ENCODE measurements at regions not wholly inside any gene's neighbourhood (a gene's known extent, or its start where the extent isn't known, plus 50 kb on each side); places are given as distances from the start of the nearest gene placed in this dataset.

DNA sequence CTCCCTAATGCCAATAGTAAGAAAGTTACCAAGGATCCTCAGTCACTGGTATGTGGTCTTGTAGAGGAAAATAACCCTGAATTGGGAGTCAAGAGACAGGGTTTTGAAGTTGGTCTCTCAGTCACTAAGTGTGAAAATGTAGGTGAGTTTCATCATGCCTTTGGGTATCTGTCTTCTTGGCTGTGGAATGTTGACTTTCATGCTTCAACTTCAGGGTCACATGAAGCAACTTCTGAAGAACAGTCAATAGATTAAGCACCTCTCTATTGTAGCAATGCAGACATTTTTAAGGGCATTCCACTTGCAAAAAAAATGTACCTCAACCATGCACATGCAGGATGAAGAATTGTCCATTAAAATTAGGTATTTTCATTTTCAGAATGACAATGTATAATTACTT lies 194.6 kb downstream of the CSNK1G3 start:
- TF ChIP-seq ARNTL (CRISPR knock-in tag; IDR thresholded peaks at IDR 0.05; ENCODE audit: borderline replicate concordance, low read depth): no peak
- no peak for TF ChIP-seq ESRRG (CRISPR knock-in tag; IDR thresholded peaks at IDR 0.05)
- TF ChIP-seq ZFP3 (CRISPR knock-in tag; IDR thresholded peaks at IDR 0.05): no peak
- no peak for TF ChIP-seq ZNF8 (CRISPR knock-in tag; IDR thresholded peaks at IDR 0.05)
- TF ChIP-seq, protein P1, sequence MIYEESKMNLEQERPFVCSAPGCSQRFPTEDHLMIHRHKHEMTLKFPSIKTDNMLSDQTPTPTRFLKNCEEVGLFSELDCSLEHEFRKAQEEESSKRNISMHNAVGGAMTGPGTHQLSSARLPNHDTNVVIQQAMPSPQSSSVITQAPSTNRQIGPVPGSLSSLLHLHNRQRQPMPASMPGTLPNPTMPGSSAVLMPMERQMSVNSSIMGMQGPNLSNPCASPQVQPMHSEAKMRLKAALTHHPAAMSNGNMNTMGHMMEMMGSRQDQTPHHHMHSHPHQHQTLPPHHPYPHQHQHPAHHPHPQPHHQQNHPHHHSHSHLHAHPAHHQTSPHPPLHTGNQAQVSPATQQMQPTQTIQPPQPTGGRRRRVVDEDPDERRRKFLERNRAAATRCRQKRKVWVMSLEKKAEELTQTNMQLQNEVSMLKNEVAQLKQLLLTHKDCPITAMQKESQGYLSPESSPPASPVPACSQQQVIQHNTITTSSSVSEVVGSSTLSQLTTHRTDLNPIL (CRISPR knock-in tag; IDR thresholded peaks at IDR 0.05; ENCODE audit: low read depth): no peak
